ENCODE measurements at regions not wholly inside any gene's neighbourhood (a gene's known extent, or its start where the extent isn't known, plus 50 kb on each side); places are given as distances from the start of the nearest gene placed in this dataset.

DNA sequence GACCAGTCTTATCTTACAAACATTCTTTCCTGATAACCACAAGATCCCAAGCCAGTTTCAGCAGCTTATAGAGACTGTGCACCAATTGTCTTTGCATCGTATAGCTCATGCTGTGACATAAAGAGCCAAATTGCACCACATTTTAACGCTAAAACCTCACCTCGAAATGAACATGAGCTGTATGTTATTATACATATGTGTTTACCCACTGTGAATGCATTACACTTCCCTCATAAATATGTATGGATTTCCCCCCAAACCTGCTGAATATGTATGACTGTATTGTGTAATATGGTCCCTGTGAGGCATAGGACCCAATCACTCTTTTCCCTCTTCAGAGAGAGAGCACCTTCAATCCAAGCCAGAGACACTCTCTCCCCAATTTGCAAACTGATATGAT lies 692.4 kb downstream of the NLGN4X start:
- 81% methylated on average over 1 of the region's 3 CpGs for WGBS
- H3K9ac ChIP-seq (ENCODE audit: low read depth, low read length), result no peak overlapping the region
- no peak overlapping the region for H3K4me3 ChIP-seq (ENCODE audit: low read length)

DNA sequence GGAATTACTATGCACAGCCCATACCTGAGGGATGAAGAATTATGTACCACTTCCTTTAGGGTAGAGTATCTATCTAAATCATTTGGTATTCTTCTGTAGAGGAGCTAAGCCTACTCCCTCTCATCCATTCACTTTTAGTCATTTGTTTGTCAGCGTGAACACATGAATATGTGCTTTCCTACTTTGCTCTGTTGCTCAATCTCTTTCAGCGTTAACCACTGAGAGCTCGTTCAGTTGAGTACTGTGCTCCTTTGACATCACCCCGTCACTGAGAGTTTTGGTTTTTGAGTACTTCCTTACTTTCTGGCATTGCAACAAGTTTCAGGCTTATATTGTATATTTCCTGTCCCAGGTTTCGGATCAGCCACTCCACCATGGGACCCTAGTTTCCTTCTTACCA lies 700.6 kb downstream of the NLGN4X start:
- Histone ChIP-seq H3K36me3 (ENCODE audit: insufficient read depth, low read length) (no peaks in the 10 kb centered on the region), H3K9ac (ENCODE audit: low read depth, low read length) (no peak overlapping the region), H3K27ac (ENCODE audit: low read depth, low read length) (no peak overlapping the region), H3K9me3 (ENCODE audit: insufficient read depth, low read depth, low read length) (no peaks in the 10 kb centered on the region), H3K27me3 (ENCODE audit: insufficient read depth, low read length) (no peaks in the 10 kb centered on the region), H3K4me3 (ENCODE audit: low read length) (no peak overlapping the region), H3K4me1 (ENCODE audit: insufficient read depth, low read length) (no peaks in the 10 kb centered on the region)
- 98% methylated on average over 5 of the region's 5 CpGs for WGBS

More for the DNA sequence above, 692.4 kb downstream of the NLGN4X start:
- Histone ChIP-seq H3K27me3 (ENCODE audit: insufficient read depth, low read length) (no peaks in the 10 kb centered on the region), H3K36me3 (ENCODE audit: insufficient read depth, low read length) (no peaks in the 10 kb centered on the region), H3K4me1 (ENCODE audit: insufficient read depth, low read length) (no peaks in the 10 kb centered on the region), H3K27ac (ENCODE audit: low read depth, low read length) (no peak overlapping the region), H3K9me3 (ENCODE audit: insufficient read depth, low read depth, low read length) (no peaks in the 10 kb centered on the region)

DNA sequence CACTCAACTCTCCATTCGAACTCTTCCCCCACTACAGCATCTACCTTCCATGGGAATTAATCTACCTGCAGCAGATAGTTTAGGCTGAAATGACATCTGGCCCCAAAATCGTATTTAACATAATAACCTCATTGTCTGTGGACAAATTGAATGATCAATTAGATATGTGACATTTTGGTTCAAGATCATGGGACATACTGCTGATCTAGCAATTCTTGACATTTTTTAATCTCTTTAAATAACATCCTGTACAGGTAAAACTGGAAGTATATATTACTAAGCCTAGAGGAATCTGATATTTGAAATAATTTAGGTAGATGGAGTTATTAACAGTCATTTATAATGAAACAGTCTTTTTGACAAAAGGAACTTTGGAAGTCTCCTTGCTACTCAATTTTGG lies 702.5 kb downstream of the NLGN4X start:
- H3K4me3 ChIP-seq (ENCODE audit: low read length), result no peak overlapping the region
- no peaks in the 10 kb centered on the region for H3K4me1 ChIP-seq (ENCODE audit: insufficient read depth, low read length)
- H3K9me3 ChIP-seq (ENCODE audit: insufficient read depth, low read depth, low read length), result no peaks in the 10 kb centered on the region
- H3K27ac ChIP-seq (ENCODE audit: low read depth, low read length), result no peak overlapping the region
- H3K27me3 ChIP-seq (ENCODE audit: insufficient read depth, low read length), result no peaks in the 10 kb centered on the region
- no peaks in the 10 kb centered on the region for H3K36me3 ChIP-seq (ENCODE audit: insufficient read depth, low read length)
- no peak overlapping the region for H3K9ac ChIP-seq (ENCODE audit: low read depth, low read length)
- WGBS, result 69% methylated on average over 1 of the region's 2 CpGs

DNA sequence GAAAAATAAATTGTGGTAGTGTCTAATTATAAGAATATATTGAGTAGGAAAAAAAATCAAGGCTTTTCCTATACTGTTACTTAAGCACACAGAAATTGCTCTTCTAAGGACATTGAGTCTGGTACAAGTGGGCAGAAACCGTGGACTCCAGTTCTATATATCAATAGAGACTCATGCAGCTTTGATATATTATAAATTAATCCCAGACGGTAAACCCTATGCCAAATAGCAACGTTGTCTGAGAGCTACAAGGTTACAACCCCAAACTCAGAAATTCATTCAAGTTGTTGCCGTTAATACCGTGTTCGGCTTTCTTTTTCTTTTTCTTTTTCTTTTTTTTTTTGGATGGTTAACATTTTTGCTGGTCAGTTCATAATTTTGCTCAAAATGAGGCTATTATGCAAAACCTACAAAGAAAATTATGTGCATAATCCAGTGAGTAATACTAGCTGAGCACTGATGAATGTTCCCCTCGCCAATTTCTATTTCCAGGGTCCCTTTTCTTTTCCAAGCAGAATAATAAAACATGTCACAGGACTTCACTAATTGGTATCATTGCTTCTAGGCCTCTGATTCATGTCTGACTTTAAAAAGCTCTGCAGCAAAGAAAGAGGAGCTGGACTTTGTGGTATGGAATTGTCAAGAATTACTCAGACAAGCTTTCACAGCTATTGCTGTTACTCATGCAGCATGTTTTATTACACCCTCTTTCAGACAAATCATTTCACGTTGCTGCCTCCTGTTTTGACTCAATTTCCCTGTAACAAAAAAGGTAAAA lies 737.7 kb downstream of the NLGN4X start:
- H3K4me3 ChIP-seq (ENCODE audit: low read length), result no peak overlapping the region
- WGBS, result 92% methylated on average over 8 of the region's 8 CpGs
- no peaks in the 10 kb centered on the region for H3K9me3 ChIP-seq (ENCODE audit: insufficient read depth, low read depth, low read length)
- no peak overlapping the region for H3K9ac ChIP-seq (ENCODE audit: low read depth, low read length)
- no peaks in the 10 kb centered on the region for H3K36me3 ChIP-seq (ENCODE audit: insufficient read depth, low read length)
- H3K27me3 ChIP-seq (ENCODE audit: insufficient read depth, low read length), result no peaks in the 10 kb centered on the region
- H3K4me1 ChIP-seq (ENCODE audit: insufficient read depth, low read length), result no peaks in the 10 kb centered on the region
- H3K27ac ChIP-seq (ENCODE audit: low read depth, low read length), result no peak overlapping the region

DNA sequence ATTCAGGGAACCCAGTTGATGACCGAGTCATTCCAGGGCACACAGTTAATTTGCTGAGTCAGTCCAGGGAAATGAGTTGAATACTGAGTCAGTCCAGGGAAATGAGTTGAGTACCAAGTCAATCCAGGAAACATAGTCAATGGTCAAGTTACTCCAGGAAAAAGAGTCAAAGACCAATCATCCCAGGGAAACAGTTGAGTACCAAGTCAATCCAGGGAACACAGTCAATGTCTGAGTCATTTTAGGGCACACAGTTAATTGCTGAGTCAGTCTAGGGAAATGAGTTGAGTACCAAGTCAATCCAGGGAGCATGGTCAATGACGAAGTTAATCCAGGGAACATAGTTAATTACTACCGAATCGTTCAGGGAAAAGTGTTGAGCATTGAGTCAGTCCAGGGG lies 754.4 kb downstream of the NLGN4X start:
- WGBS, result 94% methylated on average over 4 of the region's 4 CpGs
- no peak overlapping the region for H3K27ac ChIP-seq (ENCODE audit: low read depth, low read length)
- H3K36me3 ChIP-seq (ENCODE audit: insufficient read depth, low read length), result no peaks in the 10 kb centered on the region
- no peaks in the 10 kb centered on the region for H3K9me3 ChIP-seq (ENCODE audit: insufficient read depth, low read depth, low read length)
- H3K4me3 ChIP-seq (ENCODE audit: low read length), result no peak overlapping the region
- no peaks in the 10 kb centered on the region for H3K27me3 ChIP-seq (ENCODE audit: insufficient read depth, low read length)
- H3K9ac ChIP-seq (ENCODE audit: low read depth, low read length), result no peak overlapping the region
- no peaks in the 10 kb centered on the region for H3K4me1 ChIP-seq (ENCODE audit: insufficient read depth, low read length)

DNA sequence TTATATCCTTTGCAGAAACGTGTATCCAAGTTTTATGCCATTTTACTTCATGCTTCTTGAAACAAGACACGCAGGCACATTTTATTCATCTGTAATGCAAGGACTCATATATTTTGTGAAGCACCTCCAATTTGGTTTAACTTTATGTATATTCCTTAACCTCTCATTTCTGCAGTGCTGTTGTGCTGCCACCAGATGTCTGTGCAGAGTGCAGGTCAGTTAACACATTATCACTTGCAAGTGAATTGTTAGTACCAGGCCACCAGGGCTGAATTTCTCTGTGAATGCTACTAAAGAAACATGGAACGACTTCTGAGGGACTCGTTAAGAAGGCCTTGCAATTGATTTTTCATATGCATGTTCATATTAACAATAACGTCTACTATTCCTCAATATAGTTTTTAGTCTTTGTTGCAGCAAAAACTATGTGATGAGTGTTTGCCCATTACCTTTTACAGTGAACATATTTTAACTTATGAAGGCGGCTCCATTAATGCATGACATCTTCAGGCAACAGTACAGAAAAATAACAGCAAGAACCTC lies 770.3 kb downstream of the NLGN4X start:
- Histone ChIP-seq H3K9me3 (ENCODE audit: insufficient read depth, low read depth, low read length) (no peaks in the 10 kb centered on the region), H3K4me3 (ENCODE audit: low read length) (no peak overlapping the region), H3K9ac (ENCODE audit: low read depth, low read length) (no peak overlapping the region), H3K27me3 (ENCODE audit: insufficient read depth, low read length) (no peaks in the 10 kb centered on the region), H3K4me1 (ENCODE audit: insufficient read depth, low read length) (no peaks in the 10 kb centered on the region), H3K27ac (ENCODE audit: low read depth, low read length) (no peak overlapping the region), H3K36me3 (ENCODE audit: insufficient read depth, low read length) (no peaks in the 10 kb centered on the region)
- 88% methylated on average over 4 of the region's 6 CpGs for WGBS

DNA sequence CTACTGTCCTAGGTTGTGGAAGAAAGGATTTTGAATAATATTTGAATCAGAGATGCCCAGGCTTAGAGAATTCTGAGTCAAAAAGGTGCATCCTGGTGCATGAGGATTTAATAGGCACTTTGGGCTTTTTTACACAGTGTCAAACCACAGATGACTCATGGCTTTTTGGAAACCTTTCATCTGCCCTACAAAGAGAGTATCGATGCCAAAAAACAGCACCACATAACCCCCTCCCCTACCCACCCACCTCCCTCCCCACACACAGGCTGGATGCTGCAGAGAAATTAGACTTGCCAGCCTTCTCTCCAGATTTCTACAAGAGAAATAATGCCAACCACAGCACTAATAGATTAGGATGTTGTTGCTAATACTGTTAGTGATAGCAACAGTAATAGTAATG lies 779.3 kb downstream of the NLGN4X start:
- Histone ChIP-seq H3K9ac (ENCODE audit: low read depth, low read length) (no peak overlapping the region), H3K4me3 (ENCODE audit: low read length) (no peak overlapping the region), H3K4me1 (ENCODE audit: insufficient read depth, low read length) (no peaks in the 10 kb centered on the region), H3K27me3 (ENCODE audit: insufficient read depth, low read length) (no peaks in the 10 kb centered on the region), H3K36me3 (ENCODE audit: insufficient read depth, low read length) (no peaks in the 10 kb centered on the region), H3K9me3 (ENCODE audit: insufficient read depth, low read depth, low read length) (no peaks in the 10 kb centered on the region), H3K27ac (ENCODE audit: low read depth, low read length) (no peak overlapping the region)
- whole genome bisulfite sequencing, result 87% methylated on average over 1 of the region's 1 CpG

DNA sequence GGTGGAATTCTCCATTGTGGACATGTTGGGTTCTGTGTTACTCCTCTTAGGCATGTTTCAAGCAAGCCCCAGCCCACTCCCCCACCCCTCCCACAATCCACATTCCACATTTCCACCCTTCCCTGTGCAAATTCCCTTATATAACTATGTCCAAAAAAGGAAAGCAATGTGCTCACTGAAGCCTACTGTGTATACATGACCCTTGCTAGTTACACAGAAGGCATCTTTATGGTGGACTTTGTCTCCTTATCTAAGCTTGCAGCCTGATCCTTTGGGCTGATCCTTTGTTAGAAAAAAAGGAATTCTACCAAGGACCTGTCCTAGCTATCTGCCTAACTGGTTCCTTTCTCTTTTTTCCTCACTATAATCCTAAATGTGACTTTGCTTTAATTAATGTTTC lies 796.8 kb downstream of the NLGN4X start:
- no peaks in the 10 kb centered on the region for H3K9me3 ChIP-seq (ENCODE audit: insufficient read depth, low read depth, low read length)
- no peaks in the 10 kb centered on the region for H3K36me3 ChIP-seq (ENCODE audit: insufficient read depth, low read length)
- H3K27me3 ChIP-seq (ENCODE audit: insufficient read depth, low read length), result no peaks in the 10 kb centered on the region
- H3K4me1 ChIP-seq (ENCODE audit: insufficient read depth, low read length), result no peaks in the 10 kb centered on the region
- H3K9ac ChIP-seq (ENCODE audit: low read depth, low read length), result no peak overlapping the region
- H3K27ac ChIP-seq (ENCODE audit: low read depth, low read length), result no peak overlapping the region
- H3K4me3 ChIP-seq (ENCODE audit: low read length), result no peak overlapping the region

DNA sequence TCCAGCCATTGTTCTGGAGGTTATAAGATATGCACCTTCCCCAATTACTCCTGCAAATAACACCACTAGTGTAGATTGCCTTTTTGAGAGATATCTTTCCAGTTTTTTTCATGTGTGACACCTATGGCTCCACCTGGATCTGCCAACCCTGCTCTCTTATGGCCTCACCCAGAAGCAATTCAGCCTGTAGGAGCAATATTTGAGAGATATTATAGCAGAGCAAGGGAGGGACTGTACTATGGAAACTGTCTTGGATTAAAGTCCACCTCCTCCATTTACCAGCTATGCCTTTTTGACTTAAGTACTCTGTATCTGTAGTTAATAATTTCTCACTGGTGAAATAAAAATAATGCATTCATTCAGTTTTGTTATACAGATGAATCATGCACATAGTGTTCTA lies 803.5 kb downstream of the NLGN4X start:
- no peak overlapping the region for H3K27ac ChIP-seq (ENCODE audit: low read depth, low read length)
- no peaks in the 10 kb centered on the region for H3K27me3 ChIP-seq (ENCODE audit: insufficient read depth, low read length)
- H3K4me1 ChIP-seq (ENCODE audit: insufficient read depth, low read length), result no peaks in the 10 kb centered on the region
- no peak overlapping the region for H3K9ac ChIP-seq (ENCODE audit: low read depth, low read length)
- no peak overlapping the region for H3K4me3 ChIP-seq (ENCODE audit: low read length)
- no peaks in the 10 kb centered on the region for H3K36me3 ChIP-seq (ENCODE audit: insufficient read depth, low read length)
- no peaks in the 10 kb centered on the region for H3K9me3 ChIP-seq (ENCODE audit: insufficient read depth, low read depth, low read length)

DNA sequence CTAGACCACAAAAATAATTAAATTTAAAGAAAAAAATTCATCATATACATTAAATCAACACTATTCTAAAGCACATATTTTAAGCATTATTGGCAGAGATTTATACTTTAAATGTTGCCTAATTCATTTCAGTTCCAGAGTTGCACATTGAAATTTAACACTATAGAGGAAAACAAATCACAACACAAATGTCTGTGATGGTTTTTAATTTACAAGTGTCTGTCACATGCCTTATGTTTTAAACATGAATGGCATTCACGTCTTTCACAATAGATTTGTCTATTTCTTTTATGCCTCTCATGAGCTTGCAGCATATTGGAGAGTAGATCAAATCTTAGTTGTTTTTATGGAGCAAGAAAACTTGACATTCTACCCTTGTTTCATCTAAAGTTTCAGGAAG lies 811.3 kb downstream of the NLGN4X start:
- H3K27ac ChIP-seq (ENCODE audit: low read depth, low read length), result no peak overlapping the region
- no peaks in the 10 kb centered on the region for H3K4me1 ChIP-seq (ENCODE audit: insufficient read depth, low read length)
- no peaks in the 10 kb centered on the region for H3K36me3 ChIP-seq (ENCODE audit: insufficient read depth, low read length)
- WGBS, result 80% methylated on average over 1 of the region's 1 CpG
- H3K9ac ChIP-seq (ENCODE audit: low read depth, low read length), result no peak overlapping the region
- no peak overlapping the region for H3K4me3 ChIP-seq (ENCODE audit: low read length)
- H3K27me3 ChIP-seq (ENCODE audit: insufficient read depth, low read length), result no peaks in the 10 kb centered on the region
- H3K9me3 ChIP-seq (ENCODE audit: insufficient read depth, low read depth, low read length), result no peaks in the 10 kb centered on the region

DNA sequence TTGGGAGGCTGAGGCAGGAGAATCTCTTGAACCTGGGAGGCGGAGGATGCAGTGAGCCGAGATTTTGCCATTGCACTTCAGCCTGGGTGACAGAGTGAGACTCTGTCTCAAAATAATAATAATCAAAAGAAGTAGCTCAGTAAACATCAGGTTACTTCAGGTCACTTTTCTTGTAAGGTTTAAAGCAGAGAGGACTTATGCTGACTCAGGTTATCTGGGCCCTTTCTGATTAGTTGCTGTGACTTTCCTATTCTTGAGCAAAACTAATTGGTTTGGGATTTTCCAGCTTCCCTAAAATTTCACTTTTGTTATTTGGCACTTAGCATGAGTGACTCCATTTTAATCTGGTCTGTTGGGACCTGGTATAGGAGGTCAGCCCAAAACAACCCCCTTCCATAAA lies 812.9 kb downstream of the NLGN4X start:
- 100% methylated on average over 2 of the region's 2 CpGs for WGBS
- H3K4me1 ChIP-seq (ENCODE audit: insufficient read depth, low read length), result no peaks in the 10 kb centered on the region
- H3K27ac ChIP-seq (ENCODE audit: low read depth, low read length), result no peak overlapping the region
- no peaks in the 10 kb centered on the region for H3K36me3 ChIP-seq (ENCODE audit: insufficient read depth, low read length)
- H3K9me3 ChIP-seq (ENCODE audit: insufficient read depth, low read depth, low read length), result no peaks in the 10 kb centered on the region
- no peaks in the 10 kb centered on the region for H3K27me3 ChIP-seq (ENCODE audit: insufficient read depth, low read length)
- H3K9ac ChIP-seq (ENCODE audit: low read depth, low read length), result no peak overlapping the region
- no peak overlapping the region for H3K4me3 ChIP-seq (ENCODE audit: low read length)

DNA sequence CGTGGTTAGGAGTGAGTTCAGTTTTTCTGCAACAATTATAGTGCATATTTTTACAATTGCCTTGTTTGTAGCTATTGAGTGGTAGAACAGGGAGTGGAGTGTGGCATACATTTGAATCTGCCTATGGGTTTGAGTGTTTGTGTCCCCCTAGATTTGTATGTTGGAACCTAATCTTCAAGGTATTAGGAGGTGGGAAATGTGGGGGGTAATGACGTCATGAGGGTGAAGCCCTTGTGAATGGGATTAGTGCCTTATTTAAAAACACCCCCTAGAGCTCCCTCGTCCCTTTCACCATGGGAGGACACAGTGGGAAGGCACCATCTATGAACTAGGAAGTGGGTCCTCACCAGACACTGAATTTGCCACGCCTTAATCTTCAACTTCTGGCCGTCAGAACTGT lies 819.6 kb downstream of the NLGN4X start:
- Histone ChIP-seq H3K36me3 (ENCODE audit: insufficient read depth, low read length) (no peaks in the 10 kb centered on the region), H3K9ac (ENCODE audit: low read depth, low read length) (no peak overlapping the region), H3K4me3 (ENCODE audit: low read length) (no peak overlapping the region), H3K27me3 (ENCODE audit: insufficient read depth, low read length) (no peaks in the 10 kb centered on the region), H3K27ac (ENCODE audit: low read depth, low read length) (no peak overlapping the region), H3K9me3 (ENCODE audit: insufficient read depth, low read depth, low read length) (no peaks in the 10 kb centered on the region), H3K4me1 (ENCODE audit: insufficient read depth, low read length) (no peaks in the 10 kb centered on the region)
- 90% methylated on average over 4 of the region's 5 CpGs for WGBS
